CD8-positive, alpha-beta memory T cell (primary cell): ENCODE measurements at regions not wholly inside any gene's neighbourhood (a gene's known extent, or its start where the extent isn't known, plus 50 kb on each side); places are given as distances from the start of the nearest gene placed in this dataset.
A peak's percentile ranks its signal among the peaks of the same experiment; 100 is the strongest.
"Not testable (repeated sequence)": the region's sequence is repeated elsewhere in the genome, so short reads cannot be mapped to it uniquely, and the experiment has no call there.

Experiments used
- CTCF ChIA-PET: fragments of 350-600 bp; sonication (Branson Sonifier 250); formaldehyde crosslinking; loops from one replicate; lab custom pipeline; 2021; ENCODE audit warnings: antibody characterized with exemption; lab: Charles Lee
- POLR2A ChIA-PET: fragments of 350-600 bp; sonication (Branson Sonifier 250); formaldehyde crosslinking; loops from one replicate; lab custom pipeline; 2021; ENCODE audit warnings: antibody characterized with exemption; lab: Charles Lee
- DNase-seq, 5 donors: peaks; one replicate each; pipeline versions ENCODE4 v3.0.0 to v3.0.0-alpha.2; 2020 to 2022; ENCODE audit warnings: mixed read lengths in 1 of 5
- H3K27ac ChIP-seq: one replicate; pipeline ENCODE4 v1.7.0; 2013; ENCODE audit warnings: low read depth, mild to moderate bottlenecking, low read length, moderate library complexity
- H3K27me3 ChIP-seq: 2 replicates; pipeline ENCODE4 v1.7.0; 2013; ENCODE audit warnings: low read length, mild to moderate bottlenecking; ENCODE audit not compliant: insufficient read depth, poor library complexity, severe bottlenecking
- H3K36me3 ChIP-seq: 2 replicates; pipeline ENCODE4 v1.7.0; 2013; ENCODE audit warnings: mild to moderate bottlenecking, low read length, moderate library complexity; ENCODE audit not compliant: insufficient read depth
- H3K4me1 ChIP-seq: 2 replicates; pipeline ENCODE4 v1.7.0; 2013; ENCODE audit warnings: mild to moderate bottlenecking, low read length, moderate library complexity; ENCODE audit not compliant: insufficient read depth
- H3K4me3 ChIP-seq: 2 replicates; pipeline ENCODE4 v1.7.0; 2013; ENCODE audit warnings: mild to moderate bottlenecking, low read length
- H3K9me3 ChIP-seq: 2 replicates; pipeline ENCODE4 v1.7.0; 2013; ENCODE audit warnings: mild to moderate bottlenecking, low read length
- H3K27ac Mint-ChIP-seq, 8 donors: one replicate each; pipeline ENCODE4 v1.8.0; 2020 to 2021; ENCODE audit warnings: mixed read lengths in 8 of 8, mild to moderate bottlenecking in 6 of 8, inconsistent platforms in 3 of 8, moderate library complexity in 3 of 8
- H3K27me3 Mint-ChIP-seq, 2 donors: one replicate each; pipeline ENCODE4 v1.8.0; 2020 to 2021; ENCODE audit warnings: mixed read lengths in 2 of 2, mild to moderate bottlenecking in 1 of 2, moderate library complexity in 1 of 2
- H3K36me3 Mint-ChIP-seq, 3 donors: one replicate each; pipeline ENCODE4 v1.8.0; 2020 to 2021; ENCODE audit warnings: mixed read lengths in 3 of 3, inconsistent platforms in 1 of 3, mild to moderate bottlenecking in 1 of 3
- H3K4me1 Mint-ChIP-seq, 3 donors: one replicate each; pipeline ENCODE4 v1.8.0; 2020 to 2021; ENCODE audit warnings: mixed read lengths in 3 of 3, inconsistent platforms in 1 of 3, mild to moderate bottlenecking in 1 of 3
- H3K4me3 Mint-ChIP-seq, 7 donors: one replicate each; pipeline ENCODE4 v1.8.0; 2020 to 2021; ENCODE audit warnings: mixed read lengths in 7 of 7, mild to moderate bottlenecking in 6 of 7, moderate library complexity in 4 of 7, inconsistent platforms in 2 of 7
- H3K9me3 Mint-ChIP-seq, 5 donors: one replicate each; pipeline ENCODE4 v1.8.0; 2020 to 2022; ENCODE audit warnings: mixed read lengths in 5 of 5, mild to moderate bottlenecking in 3 of 5, moderate library complexity in 2 of 5, inconsistent platforms in 1 of 5

DNA sequence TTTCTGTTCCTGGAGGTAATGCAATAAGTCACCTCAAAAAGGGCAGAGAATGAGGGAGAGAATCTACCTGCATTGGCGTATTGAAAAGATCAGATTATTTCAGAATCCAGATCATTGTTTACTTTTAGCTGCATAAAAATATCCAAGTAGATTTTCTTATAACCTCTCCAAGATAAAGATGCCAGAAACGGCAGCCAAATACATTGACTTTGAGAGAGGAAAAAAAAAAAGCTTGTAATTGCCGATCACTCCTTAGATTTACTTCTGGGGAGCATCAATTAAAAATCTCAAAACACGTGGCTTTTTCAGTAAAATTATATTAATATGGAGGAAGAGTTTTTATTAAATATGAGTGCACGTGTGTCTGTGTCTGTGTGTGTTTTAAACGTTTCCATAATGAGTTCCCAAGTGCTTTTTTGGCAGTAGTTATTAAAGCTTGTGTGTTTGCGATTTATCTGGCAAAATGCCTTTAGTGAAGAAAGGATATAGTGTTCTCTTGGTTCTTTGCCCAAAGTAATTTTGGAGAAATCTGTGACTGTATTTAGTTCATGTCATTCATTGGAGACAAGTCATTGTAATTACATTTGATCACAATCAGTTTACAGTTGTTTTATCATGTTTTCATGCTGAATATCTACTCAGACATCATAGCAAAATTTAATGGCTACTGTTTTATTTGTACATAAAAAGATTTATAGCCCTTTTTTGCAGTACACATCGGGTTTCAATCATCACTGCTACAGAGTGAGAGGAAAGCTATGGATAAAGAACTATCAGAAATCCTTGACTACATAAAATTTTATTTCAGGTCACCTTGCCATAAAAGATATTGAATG is 176.1 kb downstream of the TM9SF2 start:
- H3K4me1 Mint-ChIP-seq = peaks cover 0 to 3% (median 2%) of the 10 kb centered on the region in 3 donors
- no peak overlapping the region for H3K27ac ChIP-seq
- ChIA-PET POLR2A (interaction anchor here (0.6 kb wide), 1 partner anchor 997 kb away, joined by 3 read pairs; the partner anchor contains the start of gene TMTC4), CTCF (no interaction called here)
- H3K4me3 ChIP-seq = no peak overlapping the region
- H3K9me3 Mint-ChIP-seq = no peaks in the 10 kb centered on the region
- peaks cover 0 to 16% (median 0%) of the 10 kb centered on the region in 3 donors for H3K36me3 Mint-ChIP-seq
- no peaks in the 10 kb centered on the region for H3K4me1 ChIP-seq
- no peak overlapping the region for H3K27ac Mint-ChIP-seq
- H3K27me3 ChIP-seq = no peaks in the 10 kb centered on the region
- peaks cover 0 to 2% of the 10 kb centered on the region in 2 donors for H3K27me3 Mint-ChIP-seq
- no peak for DNase-seq
- no peaks in the 10 kb centered on the region for H3K9me3 ChIP-seq
- no peaks in the 10 kb centered on the region for H3K36me3 ChIP-seq
- no peak overlapping the region for H3K4me3 Mint-ChIP-seq

DNA sequence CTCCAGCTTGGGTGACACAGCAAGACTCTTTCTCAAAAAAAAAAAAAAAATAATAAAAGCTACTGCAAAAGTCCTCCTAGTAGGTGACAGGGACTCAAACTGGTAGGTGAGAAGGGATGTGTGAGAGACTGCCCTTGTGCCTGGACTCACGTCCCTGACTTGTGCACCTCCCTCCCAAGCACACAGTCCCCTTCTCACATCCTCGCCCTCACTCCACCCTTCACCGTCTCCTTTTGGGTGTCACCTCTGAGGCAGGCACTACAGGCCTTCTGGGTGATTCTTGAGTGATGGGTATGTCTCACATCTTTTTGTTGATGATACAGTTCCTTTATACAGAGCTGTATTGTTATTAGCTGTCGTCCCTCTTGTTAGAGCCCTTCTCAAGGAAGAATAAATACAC is 170.5 kb downstream of the TM9SF2 start:
- Mint-ChIP-seq H3K27me3 (peaks cover 0 to 2% of the 10 kb centered on the region in 2 donors), H3K4me3 (no peak overlapping the region), H3K9me3 (no peaks in the 10 kb centered on the region), H3K27ac (peak overlapping the region in 1 of 8 donors; percentile 58), H3K36me3 (peaks cover 0 to 17% (median 0%) of the 10 kb centered on the region in 3 donors), H3K4me1 (no peaks in the 10 kb centered on the region)
- DNase-seq = no peak
- Histone ChIP-seq H3K4me3 (no peak overlapping the region), H3K27me3 (no peaks in the 10 kb centered on the region), H3K9me3 (no peaks in the 10 kb centered on the region), H3K27ac (no peak overlapping the region), H3K36me3 (no peaks in the 10 kb centered on the region), H3K4me1 (no peaks in the 10 kb centered on the region)
- POLR2A ChIA-PET = no interaction called here
- CTCF ChIA-PET = interaction anchor here (0.8 kb wide), 1 partner anchor 15 kb away, joined by 3 read pairs; no protein-coding TSS in a partner anchor

DNA sequence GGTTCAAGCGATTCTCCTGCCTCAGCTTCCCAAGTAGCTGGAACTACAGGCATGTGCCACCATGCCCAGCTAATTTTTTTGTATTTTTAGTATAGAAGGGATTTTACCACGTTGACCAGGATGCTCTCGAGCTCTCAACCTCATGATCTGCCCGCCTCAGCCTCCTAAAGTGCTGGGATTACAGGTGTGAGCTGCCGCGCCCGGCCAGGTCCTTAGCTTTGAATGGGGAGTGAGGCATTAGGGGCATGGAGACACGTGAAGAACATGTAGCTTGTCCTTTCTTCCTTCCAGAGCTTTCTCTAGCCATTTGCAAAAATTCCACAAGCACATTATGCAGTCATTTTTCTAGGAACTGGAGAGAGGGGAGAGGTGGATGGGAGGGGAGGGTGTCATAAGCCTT is 167.8 kb downstream of the TM9SF2 start:
- H3K4me3 Mint-ChIP-seq, H3K4me3 ChIP-seq, DNase-seq, H3K27me3 ChIP-seq, H3K4me1 Mint-ChIP-seq, H3K27me3 Mint-ChIP-seq, H3K4me1 ChIP-seq, H3K27ac ChIP-seq, H3K36me3 ChIP-seq, H3K9me3 Mint-ChIP-seq, POLR2A ChIA-PET, H3K9me3 ChIP-seq: not testable (repeated sequence)
- Mint-ChIP-seq H3K36me3 (peaks cover 0 to 10% (median 0%) of the 10 kb centered on the region in 3 donors), H3K27ac (peak overlapping the region in 1 of 8 donors; percentile 68)
- CTCF ChIA-PET = interaction anchor here (0.6 to 2.1 kb wide), 3 partner anchors 11 to 236 kb away, joined by 3 to 9 read pairs (median 4); no protein-coding TSS in a partner anchor

DNA sequence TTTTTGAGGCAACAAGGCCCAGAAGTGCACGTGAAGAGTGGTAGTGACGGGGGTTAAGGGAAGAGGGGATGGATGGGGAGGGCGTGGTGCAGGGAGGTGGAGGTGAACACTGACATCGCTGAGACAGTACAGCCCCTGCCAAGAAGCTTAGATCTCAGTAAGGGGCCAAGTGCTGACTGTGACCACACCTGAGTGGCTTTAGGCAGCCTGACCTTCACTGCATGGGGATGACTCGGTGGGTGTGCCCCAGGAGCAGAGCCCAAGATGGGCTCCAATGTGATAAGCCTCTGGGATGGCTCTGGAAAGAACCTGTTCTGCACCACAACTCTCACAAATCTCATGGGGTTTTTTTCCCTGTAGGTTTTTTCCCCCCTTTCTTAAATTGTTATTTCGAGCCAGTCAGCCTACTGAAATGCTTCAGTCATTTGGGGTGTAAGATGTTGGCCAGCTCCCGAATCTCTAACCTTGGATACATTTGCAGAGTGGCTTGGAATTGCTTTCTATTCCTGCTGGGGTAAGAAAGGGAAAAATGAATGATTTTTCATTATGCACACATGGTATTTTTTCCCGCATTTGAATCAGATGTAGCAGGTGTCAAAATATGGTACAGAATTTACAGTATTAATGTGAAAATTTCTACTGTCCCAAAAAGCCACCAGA is 165.0 kb downstream of the TM9SF2 start:
- H3K4me3 Mint-ChIP-seq = no peak overlapping the region
- peak overlapping the region in 1 of 8 donors; percentile 43 for H3K27ac Mint-ChIP-seq
- H3K4me1 Mint-ChIP-seq = no peaks in the 10 kb centered on the region
- Histone ChIP-seq H3K27ac (no peak overlapping the region), H3K4me1 (no peaks in the 10 kb centered on the region), H3K36me3 (no peaks in the 10 kb centered on the region), H3K9me3 (no peaks in the 10 kb centered on the region), H3K4me3 (no peak overlapping the region), H3K27me3 (no peaks in the 10 kb centered on the region)
- no peaks in the 10 kb centered on the region for H3K27me3 Mint-ChIP-seq
- ChIA-PET CTCF (no interaction called here), POLR2A (interaction anchor here (0.6 kb wide), 1 partner anchor 33 kb away, joined by 3 read pairs; no protein-coding TSS in a partner anchor)
- H3K9me3 Mint-ChIP-seq = no peaks in the 10 kb centered on the region
- DNase-seq = no peak
- peaks cover 0 to 9% (median 0%) of the 10 kb centered on the region in 3 donors for H3K36me3 Mint-ChIP-seq

DNA sequence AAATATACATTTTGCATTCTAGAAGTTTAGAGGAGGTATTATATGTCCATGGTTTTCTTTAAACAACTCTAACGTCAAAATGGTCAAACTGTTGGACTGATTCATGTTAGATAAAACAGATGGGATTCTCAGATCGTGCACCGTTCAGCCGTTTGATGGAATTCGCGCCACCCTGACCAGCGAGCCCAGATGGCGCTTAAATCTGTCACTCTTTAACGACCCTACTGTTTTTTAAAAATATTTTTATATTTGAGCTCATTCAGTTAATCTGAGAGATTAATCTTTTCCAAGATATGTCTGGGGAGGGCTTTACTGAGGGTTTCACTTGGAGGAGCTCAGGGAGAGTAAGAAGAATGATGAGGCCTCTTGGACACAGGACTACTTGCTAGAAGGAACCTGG is 164.4 kb downstream of the TM9SF2 start:
- H3K9me3 ChIP-seq = no peaks in the 10 kb centered on the region
- Mint-ChIP-seq H3K27me3 (no peaks in the 10 kb centered on the region), H3K4me3 (no peak overlapping the region), H3K27ac (peak overlapping the region in 1 of 8 donors; percentile 43), H3K9me3 (no peaks in the 10 kb centered on the region), H3K4me1 (peaks cover 0 to under 1% (median 0%) of the 10 kb centered on the region in 3 donors), H3K36me3 (peaks cover 0 to 9% (median 0%) of the 10 kb centered on the region in 3 donors)
- no peak for DNase-seq
- CTCF ChIA-PET = no interaction called here
- no peak overlapping the region for H3K27ac ChIP-seq
- H3K4me1 ChIP-seq = no peaks in the 10 kb centered on the region
- POLR2A ChIA-PET = interaction anchor here (0.6 kb wide), 1 partner anchor 32 kb away, joined by 3 read pairs; no protein-coding TSS in a partner anchor
- no peaks in the 10 kb centered on the region for H3K27me3 ChIP-seq
- no peaks in the 10 kb centered on the region for H3K36me3 ChIP-seq
- H3K4me3 ChIP-seq = no peak overlapping the region

DNA sequence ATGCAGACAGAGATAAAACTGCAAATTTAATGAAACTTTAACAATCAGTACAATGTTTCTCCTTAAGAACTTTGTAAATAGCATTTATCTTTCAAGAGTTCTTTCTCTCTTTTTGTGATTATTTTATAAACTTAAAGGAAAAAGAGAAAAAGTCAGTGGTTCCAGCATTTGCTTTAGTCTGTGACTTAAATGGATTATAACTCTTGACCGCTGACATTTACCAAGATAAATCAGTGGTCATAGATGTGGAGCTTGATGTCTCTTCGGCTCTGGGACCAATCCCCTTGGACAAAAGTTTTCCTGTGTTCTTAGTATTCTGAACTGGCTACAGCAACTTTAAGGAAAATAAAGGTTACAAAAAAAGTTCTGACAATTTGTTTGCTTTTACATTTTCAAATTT is 162.6 kb downstream of the TM9SF2 start:
- H3K4me3 Mint-ChIP-seq = no peak overlapping the region
- H3K27ac Mint-ChIP-seq = no peak overlapping the region
- H3K36me3 ChIP-seq = no peaks in the 10 kb centered on the region
- no peak for DNase-seq
- no peak overlapping the region for H3K27ac ChIP-seq
- H3K4me3 ChIP-seq = no peak overlapping the region
- peaks cover 0 to 9% (median 0%) of the 10 kb centered on the region in 3 donors for H3K36me3 Mint-ChIP-seq
- no peaks in the 10 kb centered on the region for H3K9me3 Mint-ChIP-seq
- H3K4me1 Mint-ChIP-seq = peaks cover 14 to 18% (median 18%) of the 10 kb centered on the region in 3 donors
- peaks cover 18% of the 10 kb centered on the region for H3K4me1 ChIP-seq
- POLR2A ChIA-PET = no interaction called here
- H3K9me3 ChIP-seq = no peaks in the 10 kb centered on the region
- CTCF ChIA-PET = no interaction called here
- H3K27me3 ChIP-seq = no peaks in the 10 kb centered on the region
- H3K27me3 Mint-ChIP-seq = no peaks in the 10 kb centered on the region

DNA sequence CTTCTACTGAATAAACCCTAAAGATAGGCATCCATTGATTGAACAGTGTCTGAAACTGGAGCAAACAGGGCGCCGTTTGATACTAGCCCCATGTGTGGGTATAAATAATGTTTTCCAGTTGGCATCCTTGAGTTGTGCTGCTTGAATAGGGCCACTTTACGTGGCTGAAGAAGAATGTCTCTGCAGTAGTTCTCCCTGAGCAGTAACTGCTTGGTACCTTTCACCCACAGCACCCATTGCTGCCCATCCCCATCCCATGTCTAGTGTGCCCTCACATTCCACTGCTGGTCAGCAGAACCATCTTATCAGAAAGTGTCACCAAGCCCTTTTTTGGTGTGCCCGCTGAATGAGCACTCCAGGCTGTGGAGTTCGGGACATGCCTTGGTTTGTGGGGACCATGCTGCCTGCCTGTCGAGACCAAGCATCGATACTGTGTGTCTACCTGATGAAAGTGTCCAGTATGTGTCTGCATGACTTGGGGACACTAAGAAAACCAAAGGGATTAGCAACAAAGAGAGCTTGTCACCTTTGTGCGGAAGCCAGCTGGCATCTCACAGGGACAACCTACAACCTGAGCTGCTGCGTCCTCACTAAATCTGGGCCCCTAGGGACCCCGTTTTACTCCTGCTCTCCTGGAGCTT is 162.0 kb downstream of the TM9SF2 start:
- peaks cover 24% of the 10 kb centered on the region for H3K4me1 ChIP-seq
- no peaks in the 10 kb centered on the region for H3K27me3 ChIP-seq
- H3K27me3 Mint-ChIP-seq = no peaks in the 10 kb centered on the region
- H3K9me3 Mint-ChIP-seq = no peaks in the 10 kb centered on the region
- peaks cover 17 to 24% (median 23%) of the 10 kb centered on the region in 3 donors for H3K4me1 Mint-ChIP-seq
- no peaks in the 10 kb centered on the region for H3K36me3 ChIP-seq
- H3K36me3 Mint-ChIP-seq = peaks cover 0 to 9% (median 0%) of the 10 kb centered on the region in 3 donors
- no peak overlapping the region for H3K27ac ChIP-seq
- H3K9me3 ChIP-seq = no peaks in the 10 kb centered on the region
- no peak for DNase-seq
- no peak overlapping the region for H3K4me3 Mint-ChIP-seq
- H3K4me3 ChIP-seq = no peak overlapping the region
- ChIA-PET POLR2A (no interaction called here), CTCF (no interaction called here)
- no peak overlapping the region for H3K27ac Mint-ChIP-seq
